Colonic mucosa (tissue), 4 donors: ENCODE measurements at regions not wholly inside any gene's neighbourhood (a gene's known extent, or its start where the extent isn't known, plus 50 kb on each side); places are given as distances from the start of the nearest gene placed in this dataset.
"Not testable (repeated sequence)": the region's sequence is repeated elsewhere in the genome, so short reads cannot be mapped to it uniquely, and the experiment has no call there.

ENCODE experiments used
- DNase-seq: peaks from one replicate; pipeline ENCODE4 v3.0.0-alpha.2; 2020
- H3K27ac ChIP-seq: fragments of 200-600 bp; one replicate; pipeline ENCODE4 v1.8.0; 2021
- H3K27me3 ChIP-seq: fragments of 200-600 bp; one replicate; pipeline ENCODE4 v1.8.0; 2021
- H3K36me3 ChIP-seq: fragments of 200-600 bp; one replicate; pipeline ENCODE4 v1.8.0; 2021
- H3K4me1 ChIP-seq: fragments of 200-600 bp; one replicate; pipeline ENCODE4 v1.8.0; 2021; ENCODE audit warnings: mild to moderate bottlenecking
- H3K4me3 ChIP-seq: fragments of 200-600 bp; one replicate; pipeline ENCODE4 v1.8.0; 2021
- H3K9ac ChIP-seq, 2 donors: one replicate each; pipeline ENCODE4 v1.7.0; 2013; ENCODE audit warnings: control low read depth in 2 of 2, low read depth in 2 of 2, low read length in 2 of 2
- H3K9me3 ChIP-seq: fragments of 200-600 bp; one replicate; pipeline ENCODE4 v1.8.0; 2021
- CTCF ChIP-seq: fragments of 200-600 bp; IDR thresholded peaks from one replicate; pipeline ENCODE4 v1.8.0; 2022; ENCODE audit warnings: antibody characterized with exemption, mild to moderate bottlenecking
- intact Hi-C: fragments of 100-400 bp; cut with DNase I; formaldehyde crosslinking; loops from one replicate; pipeline ENCODE4 v1.14.1; 2022
- donor health status: healthy.
- donor health status: DM: no; HTN: no; CAD: no.
- donor health status: DM: no; HTN: no; CAD: no.

- TF ChIP-seq CTCF = no peak
- intact Hi-C loops = no loop called here
- no peak overlapping the region for H3K27ac ChIP-seq
These were observed 408.0 kb downstream of the RPS24 start for GRCh38 chr10:78441694-78442093.

GRCh38 chr10:78442836-78443550 is 409.3 kb downstream of the RPS24 start:
- Histone ChIP-seq H3K4me3 (no peak overlapping the region), H3K27me3 (no peaks in the 10 kb centered on the region), H3K9ac (no peak overlapping the region), H3K9me3 (no peaks in the 10 kb centered on the region), H3K27ac (no peak overlapping the region), H3K4me1 (no peaks in the 10 kb centered on the region), H3K36me3 (no peaks in the 10 kb centered on the region)
- intact Hi-C loops = no loop called here
- no peak for DNase-seq
- TF ChIP-seq CTCF = no peak

More at GRCh38 chr10:78441694-78442093, 408.0 kb downstream of the RPS24 start:
- Histone ChIP-seq H3K4me1 (no peaks in the 10 kb centered on the region), H3K36me3 (no peaks in the 10 kb centered on the region), H3K9me3 (no peaks in the 10 kb centered on the region), H3K9ac (no peak overlapping the region), H3K4me3 (no peak overlapping the region), H3K27me3 (no peaks in the 10 kb centered on the region)
- DNase-seq = no peak

GRCh38 chr10:78443900-78444571 is 410.4 kb downstream of the RPS24 start:
- DNase-seq = no peak
- TF ChIP-seq CTCF = no peak

GRCh38 chr10:78444741-78445140 is 411.1 kb downstream of the RPS24 start:
- H3K9me3 ChIP-seq, H3K4me1 ChIP-seq, H3K9ac ChIP-seq, H3K27ac ChIP-seq, H3K4me3 ChIP-seq, DNase-seq, H3K27me3 ChIP-seq, H3K36me3 ChIP-seq, intact Hi-C loops: not testable (repeated sequence)

More at GRCh38 chr10:78443900-78444571, 410.4 kb downstream of the RPS24 start:
- intact Hi-C loops = no loop called here
- Histone ChIP-seq H3K27me3 (no peaks in the 10 kb centered on the region), H3K4me3 (no peak overlapping the region), H3K27ac (no peak overlapping the region), H3K9me3 (no peaks in the 10 kb centered on the region), H3K36me3 (no peaks in the 10 kb centered on the region), H3K4me1 (no peaks in the 10 kb centered on the region), H3K9ac (no peak overlapping the region)

- H3K9me3 ChIP-seq = no peaks in the 10 kb centered on the region
- H3K9ac ChIP-seq = no peak overlapping the region
- no peak for DNase-seq
- H3K27ac ChIP-seq = no peak overlapping the region
- intact Hi-C loops = no loop called here
- no peak overlapping the region for H3K4me3 ChIP-seq
- H3K36me3 ChIP-seq = no peaks in the 10 kb centered on the region
- no peaks in the 10 kb centered on the region for H3K4me1 ChIP-seq
- H3K27me3 ChIP-seq = no peaks in the 10 kb centered on the region
- no peak for TF ChIP-seq CTCF
These were observed 411.6 kb downstream of the RPS24 start for GRCh38 chr10:78445308-78445707.

GRCh38 chr10:78448470-78448869 is 414.8 kb downstream of the RPS24 start:
- Histone ChIP-seq H3K36me3 (no peaks in the 10 kb centered on the region), H3K4me3 (no peak overlapping the region), H3K27me3 (no peaks in the 10 kb centered on the region), H3K27ac (no peak overlapping the region), H3K9ac (no peak overlapping the region), H3K4me1 (no peaks in the 10 kb centered on the region), H3K9me3 (no peaks in the 10 kb centered on the region)
- no peak for DNase-seq
- intact Hi-C loops = no loop called here
- TF ChIP-seq CTCF = no peak
